HCT116 (cell line): ENCODE measurements at regions not wholly inside any gene's neighbourhood (a gene's known extent, or its start where the extent isn't known, plus 50 kb on each side); places are given as distances from the start of the nearest gene placed in this dataset.

Source experiments
- ATAC-seq: fragments of 200-7000 bp; cut with Tn5 transposase; 2 replicates; pipeline ENCODE4 v1.9.1; 2020; ENCODE audit warnings: mild to moderate bottlenecking, moderate library complexity
- BruUV-seq: library from RNA; stranded (reverse); fragments of 400-500 nt; replicated peaks from 2 replicates; lab custom pipeline; 2021; lab: Mats Ljungman, UMichigan
- CTCF ChIA-PET: fragments of 300-600 bp; sonication (Branson Sonifier 250); formaldehyde crosslinking; loops from one replicate; lab custom pipeline; 2021; ENCODE audit warnings: antibody characterized with exemption; lab: Charles Lee
- POLR2A ChIA-PET: fragments of 300-600, 350-600 bp; sonication (Branson Sonifier 250); formaldehyde crosslinking; loops from one replicate; lab custom pipeline; 2021; ENCODE audit warnings: antibody characterized with exemption; lab: Charles Lee
- RAD21 ChIA-PET, 2 experiments: fragments of 300-600 bp; sonication (Branson Sonifier 250); formaldehyde crosslinking; loops; one replicate each; lab custom pipeline; 2023; ENCODE audit warnings: low total read pairs in 2 of 2; ENCODE audit not compliant: uncharacterized antibody in 2 of 2, unreplicated experiment in 2 of 2, low non-redundant PET in 1 of 2; lab: Charles Lee
- DNase-seq: peaks from one replicate; pipeline ENCODE4 v3.0.0-alpha.2; 2010; ENCODE audit warnings: low read depth, low spot score
- H2AFZ ChIP-seq: fragments of 200-600 bp; shearing (Covaris generic), sonication (generic); 2 replicates; pipeline ENCODE4 v1.6.1; 2017; ENCODE audit warnings: low read depth, mixed run types, mixed read lengths, antibody characterized with exemption, low read length; ENCODE audit not compliant: poor library complexity, severe bottlenecking
- H3K27ac ChIP-seq: 2 replicates; pipeline ENCODE4 v1.5.1; 2012; ENCODE audit warnings: low read depth, low read length
- H3K27me3 ChIP-seq: fragments of 200-600 bp; sonication (generic); 2 replicates; pipeline ENCODE4 v1.6.1; 2016; ENCODE audit warnings: mixed run types, low read length, mixed read lengths; ENCODE audit not compliant: insufficient read depth
- H3K36me3 ChIP-seq, 2 experiments: fragments of 200-500 bp in 1 of 2; fragments of 200-600 bp in 1 of 2; sonication (Bioruptor generic) in 1 of 2; sonication (generic) in 1 of 2; 2 replicates each; pipeline versions ENCODE4 v1.5.1 to v1.6.1; 2014 to 2016; ENCODE audit warnings: low read length in 2 of 2, inconsistent platforms in 1 of 2, mixed read lengths in 1 of 2, mixed run types in 1 of 2; ENCODE audit not compliant: insufficient read depth in 2 of 2, control insufficient read depth in 1 of 2
- H3K4me1 ChIP-seq, 2 experiments: fragments of 200-600 bp in 1 of 2; sonication (generic) in 1 of 2; 2 replicates each; pipeline versions ENCODE4 v1.5.1 to v1.6.1; 2012 to 2017; ENCODE audit warnings: low read length in 2 of 2, inconsistent platforms in 1 of 2, mild to moderate bottlenecking in 1 of 2, mixed read lengths in 1 of 2, mixed run types in 1 of 2, moderate library complexity in 1 of 2; ENCODE audit not compliant: insufficient read depth in 2 of 2, control insufficient read depth in 1 of 2
- H3K4me2 ChIP-seq: fragments of 200-600 bp; sonication (generic); 2 replicates; pipeline ENCODE4 v1.6.1; 2017; ENCODE audit warnings: mixed run types, low read length, mixed read lengths
- H3K4me3 ChIP-seq, 2 experiments: fragments of 200-600 bp in 1 of 2; sonication (generic) in 1 of 2; replicated peaks in 1 of 2; 2 replicates each; pipeline ENCODE4 v1.5.1; 2011 to 2016; ENCODE audit warnings: low read length in 2 of 2, control low read depth in 1 of 2, low read depth in 1 of 2, mild to moderate bottlenecking in 1 of 2, mixed read lengths in 1 of 2, mixed run types in 1 of 2
- H3K79me2 ChIP-seq: fragments of 200-600 bp; sonication (generic); 2 replicates; pipeline ENCODE4 v1.6.1; 2017; ENCODE audit warnings: mild to moderate bottlenecking, mixed run types, low read length, moderate library complexity, mixed read lengths; ENCODE audit not compliant: insufficient read depth
- H3K9ac ChIP-seq: fragments of 200-600 bp; sonication (generic); 2 replicates; pipeline ENCODE4 v1.6.1; 2016; ENCODE audit warnings: low read length, mixed read lengths
- H3K9me2 ChIP-seq: fragments of 200-600 bp; sonication (generic), shearing (Covaris generic); 2 replicates; pipeline ENCODE4 v1.6.1; 2017; ENCODE audit warnings: mixed run types, mild to moderate bottlenecking, moderate library complexity; ENCODE audit not compliant: insufficient read depth
- H3K9me3 ChIP-seq, 2 experiments: fragments of 200-500 bp in 1 of 2; fragments of 200-600 bp in 1 of 2; sonication (Bioruptor generic) in 1 of 2; sonication (generic) in 1 of 2; 2 replicates each; pipeline ENCODE4 v1.6.1; 2014 to 2017; ENCODE audit warnings: low read length in 2 of 2, mixed read lengths in 2 of 2, inconsistent platforms in 1 of 2, low read depth in 1 of 2, mild to moderate bottlenecking in 1 of 2, mixed run types in 1 of 2, moderate library complexity in 1 of 2; ENCODE audit not compliant: control insufficient read depth in 1 of 2, insufficient read depth in 1 of 2
- H4K20me1 ChIP-seq: fragments of 200-600 bp; sonication (generic), shearing (Covaris generic); 2 replicates; pipeline ENCODE4 v1.6.1; 2017; ENCODE audit warnings: mixed run types, mild to moderate bottlenecking, moderate library complexity; ENCODE audit not compliant: insufficient read depth
- CBX3 ChIP-seq: IDR thresholded peaks from 2 replicates; pipeline ENCODE4 v1.6.1; 2012; ENCODE audit warnings: low read depth
- CEBPB ChIP-seq: IDR thresholded peaks from 2 replicates; pipeline ENCODE4 v1.6.1; 2012; ENCODE audit warnings: low read depth
- EGR1 ChIP-seq: IDR thresholded peaks from 2 replicates; pipeline ENCODE4 v1.6.1; 2012; ENCODE audit warnings: low read depth
- POLR2A ChIP-seq: IDR thresholded peaks from 2 replicates; pipeline ENCODE4 v1.7.0; 2011; ENCODE audit warnings: borderline replicate concordance; ENCODE audit not compliant: insufficient read depth, insufficient read length; ENCODE audit errors: extremely low read depth
- SIN3A ChIP-seq: IDR thresholded peaks from 2 replicates; pipeline ENCODE4 v1.6.1; 2012; ENCODE audit warnings: low read depth
- intact Hi-C: fragments of 100-400 bp; cut with micrococcal nuclease; formaldehyde crosslinking; loops from 2 replicates; pipeline ENCODE4 v1.10.0; 2022

- Histone ChIP-seq H4K20me1 (no peaks in the 10 kb centered on the region), H3K36me3 (no peaks in the 10 kb centered on the region; a peak in 1 of 4 replicates), H3K4me2 (no peak overlapping the region), H3K79me2 (no peaks in the 10 kb centered on the region), H3K27me3 (no peaks in the 10 kb centered on the region), H3K9me2 (no peaks in the 10 kb centered on the region), H3K9me3 (no peaks in the 10 kb centered on the region; a peak in 2 of 4 replicates), H3K4me3 (no peak overlapping the region), H3K27ac (no peak overlapping the region), H2AFZ (no peak overlapping the region), H3K4me1 (no peaks in the 10 kb centered on the region), H3K9ac (no peak overlapping the region)
- ATAC-seq (no peak), DNase-seq (no peak)
- ChIA-PET CTCF (no interaction called here), POLR2A (no interaction called here), RAD21 (no interaction called here)
- BruUV-seq, result no TSS peak
- intact Hi-C loops, result no loop called here
- TF ChIP-seq POLR2A, result no peak
Measured at GRCh38 chr6:68544450-68544849, 90.6 kb upstream of the ADGRB3 start.

DNA sequence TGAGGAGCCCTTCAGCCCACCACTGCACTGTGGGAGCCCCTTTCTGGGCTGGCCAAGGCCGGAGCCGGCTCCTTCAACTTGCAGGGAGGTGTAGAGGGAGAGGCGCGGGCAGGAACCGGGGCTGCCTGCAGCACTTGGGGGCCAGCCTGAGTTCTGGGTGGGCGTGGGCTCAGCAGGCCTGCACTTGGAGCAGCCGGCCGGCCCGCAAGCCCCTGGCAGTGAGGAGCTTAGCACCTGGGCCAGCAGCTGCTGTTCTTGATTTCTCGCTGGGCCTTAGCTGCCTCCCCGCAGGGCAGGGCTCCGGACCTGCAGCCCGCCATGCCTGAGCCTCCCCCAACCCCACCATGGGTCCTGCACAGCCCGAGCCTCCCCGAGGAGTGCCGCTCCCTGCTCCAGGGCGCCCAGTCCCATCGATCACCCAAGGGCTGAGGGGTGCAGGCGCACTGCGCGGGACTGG is 101.7 kb upstream of the ADGRB3 start:
- Histone ChIP-seq H3K9me3 (peaks cover 0 to 3% of the 10 kb centered on the region in 2 experiments; a peak in 2 of 4 replicates), H3K79me2 (no peaks in the 10 kb centered on the region), H4K20me1 (no peaks in the 10 kb centered on the region), H3K36me3 (no peaks in the 10 kb centered on the region), H3K4me2 (no peak overlapping the region), H3K4me1 (no peaks in the 10 kb centered on the region), H3K27me3 (no peaks in the 10 kb centered on the region), H3K4me3 (no peak overlapping the region), H3K9ac (no peak overlapping the region), H3K27ac (no peak overlapping the region), H2AFZ (no peak overlapping the region), H3K9me2 (no peaks in the 10 kb centered on the region)
- ChIA-PET RAD21 (no interaction called here), POLR2A (no interaction called here), CTCF (no interaction called here)
- no peak for ATAC-seq
- BruUV-seq, result no TSS peak
- TF ChIP-seq SIN3A (no peak), EGR1 (no peak), CEBPB (no peak), CBX3 (no peak)
- intact Hi-C loops, result no loop called here
- DNase-seq, result no peak
